Heart left ventricle (tissue), 13 donors: ENCODE measurements at regions not wholly inside any gene's neighbourhood (a gene's known extent, or its start where the extent isn't known, plus 50 kb on each side); places are given as distances from the start of the nearest gene placed in this dataset.

Source experiments
- POLR2A ChIP-seq, 2 donors: fragments of 450-650 bp; IDR thresholded peaks; one replicate each; pipeline ENCODE4 v1.6.1; 2017; ENCODE audit warnings: antibody characterized with exemption in 2 of 2, mild to moderate bottlenecking in 2 of 2, moderate library complexity in 2 of 2
- TF ChIP-seq, protein P1 (sequence below), 12 donors: fragments of 200-600 bp; sonication (generic) in 4 of 12; IDR thresholded peaks; one replicate each; pipeline versions ENCODE4 v1.5.0 to v1.8.0; 2018 to 2022; ENCODE audit warnings: antibody characterized with exemption in 12 of 12, mild to moderate bottlenecking in 5 of 12
- donor health status: ischemic (EF 13 %, LVEDD 7.1; RV severe dilation, severe dysfunction).
- donor health status: DM: no; HTN: yes; CAD: no.
- donor health status: DM: no; HTN: no; CAD: no.
- donor health status: ischemic (EF 25% LVEDD 6.9; RV normal size, moderate dysfunction).
- donor health status: ischemic (EF 25% LVEDD 5.7; RV mildly dilated, moderate dysfunction).
- donor health status: ischemic (EF 35%, LVEDD 5.7; RV mildly dilated, moderate dysfunction).
- donor health status: nonischemic (EF 11% LVEDD 7.7; RV severe dilation, severe dysfunction).
- donor health status: DM: yes; HTN: yes; CAD: no.
- donor health status: PGD.
- donor health status: ischemic (EF 29% LVEDD 5.4; RV normal size, mild dysfunction).
- donor health status: nonischemic (EF 23%, LVEDD 6.1; RV moderate dilation, normal function).

DNA sequence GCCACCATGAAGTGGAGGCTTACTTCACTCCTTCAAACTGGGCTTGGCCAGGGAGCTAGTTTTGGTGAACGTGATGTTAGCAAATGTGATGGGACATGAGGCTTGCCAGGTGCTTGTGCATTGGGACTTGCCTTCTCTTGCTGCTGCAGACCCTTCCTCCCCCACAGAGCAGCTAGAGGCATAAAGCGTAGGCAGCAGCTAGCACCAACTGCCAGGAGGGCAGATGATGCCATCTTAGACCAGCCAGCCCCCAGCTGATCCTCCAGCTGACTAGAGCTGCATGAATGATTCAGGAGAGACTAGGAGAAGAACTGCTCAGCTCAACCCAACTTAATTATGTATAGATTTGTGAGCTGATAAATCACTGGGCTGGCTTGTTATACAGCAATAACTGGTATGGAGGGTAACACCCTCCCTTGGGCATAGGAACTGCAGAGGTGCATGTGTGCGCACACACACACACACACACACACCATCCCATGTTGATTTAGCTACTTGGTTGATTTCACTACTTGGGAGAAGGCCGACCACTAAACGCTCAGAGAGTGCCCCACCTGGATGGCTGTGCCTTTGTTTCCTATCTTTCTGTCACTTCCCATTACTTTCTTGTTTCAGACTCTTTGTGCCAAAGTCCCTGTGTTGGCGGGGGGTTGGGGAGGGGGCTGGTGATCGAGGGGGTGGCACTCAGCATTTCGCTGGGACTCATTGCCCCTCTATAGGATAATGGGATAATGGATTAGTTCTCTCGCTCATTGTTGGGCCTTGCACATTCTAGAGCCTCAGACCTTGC is 202.8 kb downstream of the ADAMTS15 start:
- TF ChIP-seq, protein P1, sequence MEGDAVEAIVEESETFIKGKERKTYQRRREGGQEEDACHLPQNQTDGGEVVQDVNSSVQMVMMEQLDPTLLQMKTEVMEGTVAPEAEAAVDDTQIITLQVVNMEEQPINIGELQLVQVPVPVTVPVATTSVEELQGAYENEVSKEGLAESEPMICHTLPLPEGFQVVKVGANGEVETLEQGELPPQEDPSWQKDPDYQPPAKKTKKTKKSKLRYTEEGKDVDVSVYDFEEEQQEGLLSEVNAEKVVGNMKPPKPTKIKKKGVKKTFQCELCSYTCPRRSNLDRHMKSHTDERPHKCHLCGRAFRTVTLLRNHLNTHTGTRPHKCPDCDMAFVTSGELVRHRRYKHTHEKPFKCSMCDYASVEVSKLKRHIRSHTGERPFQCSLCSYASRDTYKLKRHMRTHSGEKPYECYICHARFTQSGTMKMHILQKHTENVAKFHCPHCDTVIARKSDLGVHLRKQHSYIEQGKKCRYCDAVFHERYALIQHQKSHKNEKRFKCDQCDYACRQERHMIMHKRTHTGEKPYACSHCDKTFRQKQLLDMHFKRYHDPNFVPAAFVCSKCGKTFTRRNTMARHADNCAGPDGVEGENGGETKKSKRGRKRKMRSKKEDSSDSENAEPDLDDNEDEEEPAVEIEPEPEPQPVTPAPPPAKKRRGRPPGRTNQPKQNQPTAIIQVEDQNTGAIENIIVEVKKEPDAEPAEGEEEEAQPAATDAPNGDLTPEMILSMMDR (IDR thresholded peaks at IDR 0.05): no peak
- TF ChIP-seq POLR2A (IDR thresholded peaks at IDR 0.05): no peak
